ENCODE measurements at regions not wholly inside any gene's neighbourhood (a gene's known extent, or its start where the extent isn't known, plus 50 kb on each side); places are given as distances from the start of the nearest gene placed in this dataset.

- no peak for DNase-seq (ENCODE audit: low read depth in 1 of 2, low spot score in 1 of 2)
These were observed 406.5 kb upstream of the ARHGEF26 start for GRCh38 chr3:153714588-153715290.

- no peak for DNase-seq (ENCODE audit: low read depth in 1 of 2, low spot score in 1 of 2)
These were observed 399.0 kb upstream of the ARHGEF26 start for GRCh38 chr3:153722157-153722556.

GRCh38 chr3:153731071-153731470 is 390.1 kb upstream of the ARHGEF26 start:
- DNase-seq (ENCODE audit: low read depth in 1 of 2, low spot score in 1 of 2): no peak

GRCh38 chr3:153734777-153735551 is 386.2 kb upstream of the ARHGEF26 start:
- no peak for DNase-seq (ENCODE audit: low read depth in 1 of 2, low spot score in 1 of 2)

- DNase-seq (ENCODE audit: low read depth in 1 of 2, low spot score in 1 of 2): no peak
These were observed 381.1 kb upstream of the ARHGEF26 start for GRCh38 chr3:153740109-153740508.

- no peak for DNase-seq (ENCODE audit: low read depth in 1 of 2, low spot score in 1 of 2)
These were observed 376.3 kb upstream of the ARHGEF26 start for GRCh38 chr3:153744889-153745288.

- no peak for DNase-seq (ENCODE audit: low read depth in 1 of 2, low spot score in 1 of 2)
These were observed 375.0 kb upstream of the ARHGEF26 start for GRCh38 chr3:153746211-153746610.

- DNase-seq (ENCODE audit: low read depth in 1 of 2, low spot score in 1 of 2): no peak
These were observed 372.1 kb upstream of the ARHGEF26 start for GRCh38 chr3:153749070-153749610.

- DNase-seq (ENCODE audit: low read depth in 1 of 2, low spot score in 1 of 2): no peak
These were observed 368.7 kb upstream of the ARHGEF26 start for GRCh38 chr3:153752405-153753027.

- DNase-seq (ENCODE audit: low read depth in 1 of 2, low spot score in 1 of 2): no peak
These were observed 368.2 kb upstream of the ARHGEF26 start for GRCh38 chr3:153753035-153753434.

- no peak for DNase-seq (ENCODE audit: low read depth in 1 of 2, low spot score in 1 of 2)
These were observed 364.4 kb upstream of the ARHGEF26 start for GRCh38 chr3:153756816-153757215.

- DNase-seq (ENCODE audit: low read depth in 1 of 2, low spot score in 1 of 2): no peak
These were observed 363.4 kb upstream of the ARHGEF26 start for GRCh38 chr3:153757839-153758238.

GRCh38 chr3:153760948-153761347 is 360.2 kb upstream of the ARHGEF26 start:
- DNase-seq (ENCODE audit: low read depth in 1 of 2, low spot score in 1 of 2): no peak

GRCh38 chr3:153762411-153763235 is 358.6 kb upstream of the ARHGEF26 start:
- no peak for DNase-seq (ENCODE audit: low read depth in 1 of 2, low spot score in 1 of 2)

- no peak for DNase-seq (ENCODE audit: low read depth in 1 of 2, low spot score in 1 of 2)
These were observed 353.3 kb upstream of the ARHGEF26 start for GRCh38 chr3:153767601-153768560.

- peak in 1 of 2 donors; percentile 9 for DNase-seq (ENCODE audit: low read depth in 1 of 2, low spot score in 1 of 2)
These were observed 352.4 kb upstream of the ARHGEF26 start for GRCh38 chr3:153768561-153769469.

- DNase-seq (ENCODE audit: low read depth in 1 of 2, low spot score in 1 of 2): no peak
These were observed 338.1 kb upstream of the ARHGEF26 start for GRCh38 chr3:153783106-153783505.

GRCh38 chr3:153783741-153784480 is 337.3 kb upstream of the ARHGEF26 start:
- DNase-seq (ENCODE audit: low read depth in 1 of 2, low spot score in 1 of 2): no peak

Data from activated T-helper 1 cell treated with anti-CD3 and anti-CD28 coated beads, Interleukin-2, amount 50 U/mL, for 16 hours (primary cell).